ENCODE measurements at regions not wholly inside any gene's neighbourhood (a gene's known extent, or its start where the extent isn't known, plus 50 kb on each side); places are given as distances from the start of the nearest gene placed in this dataset.

- no peak for DNase-seq (ENCODE audit: low read depth in 4 of 4, low spot score in 2 of 4)
Observed at GRCh38 chr7:42511027-42511426, 274.0 kb upstream of the GLI3 start.

GRCh38 chr7:42506097-42506496 is 269.1 kb upstream of the GLI3 start:
- DNase-seq (ENCODE audit: low read depth in 4 of 4, low spot score in 2 of 4) = no peak

GRCh38 chr7:42502022-42502421 is 265.0 kb upstream of the GLI3 start:
- no peak for DNase-seq (ENCODE audit: low read depth in 4 of 4, low spot score in 2 of 4)

GRCh38 chr7:42495256-42495655 is 258.2 kb upstream of the GLI3 start:
- no peak for DNase-seq (ENCODE audit: low read depth in 4 of 4, low spot score in 2 of 4)

- DNase-seq (ENCODE audit: low read depth in 4 of 4, low spot score in 2 of 4) = no peak
Observed at GRCh38 chr7:42494736-42495135, 257.7 kb upstream of the GLI3 start.

GRCh38 chr7:42494199-42494710 is 257.2 kb upstream of the GLI3 start:
- DNase-seq (ENCODE audit: low read depth in 4 of 4, low spot score in 2 of 4) = no peak

DNA sequence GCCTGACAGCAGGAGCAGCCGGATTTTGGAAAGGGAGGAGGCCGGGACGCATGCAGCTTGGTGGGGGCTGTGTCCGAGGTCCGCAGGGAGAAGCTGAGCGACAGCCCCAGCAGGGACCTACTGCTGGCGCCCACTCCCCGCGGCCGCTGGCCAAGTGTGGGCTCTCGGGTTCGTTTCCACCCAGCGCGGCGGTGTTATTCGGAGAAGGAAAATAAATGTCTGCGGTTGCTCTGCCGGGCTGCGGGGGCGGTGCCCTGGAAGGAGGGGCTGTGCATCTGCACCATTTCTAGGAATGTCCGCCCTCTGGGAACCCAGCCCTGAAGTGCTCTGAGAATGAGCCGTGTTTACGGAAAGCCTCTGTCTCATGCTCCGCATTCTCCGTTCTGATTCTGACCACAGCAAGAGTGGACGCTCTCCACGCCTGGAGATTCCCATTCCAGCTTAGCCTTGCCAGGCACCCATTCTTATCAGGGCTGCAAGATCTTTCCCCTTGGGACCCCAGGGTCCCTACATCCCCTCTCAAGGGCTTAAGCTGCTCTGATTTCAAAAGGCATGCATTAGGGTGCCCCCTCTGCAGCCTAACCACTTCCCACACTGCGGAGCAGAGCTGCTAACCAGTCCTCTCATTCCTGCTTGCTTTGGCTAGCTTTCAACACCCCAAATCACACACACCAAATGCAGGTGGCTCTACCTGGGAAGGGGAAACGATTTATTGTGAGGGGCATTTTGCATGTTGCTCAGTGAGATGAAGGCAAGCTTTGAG is 256.6 kb upstream of the GLI3 start:
- peak; percentile 37 to 69 (median 44) for DNase-seq (ENCODE audit: low read depth in 4 of 4, low spot score in 2 of 4)

DNA sequence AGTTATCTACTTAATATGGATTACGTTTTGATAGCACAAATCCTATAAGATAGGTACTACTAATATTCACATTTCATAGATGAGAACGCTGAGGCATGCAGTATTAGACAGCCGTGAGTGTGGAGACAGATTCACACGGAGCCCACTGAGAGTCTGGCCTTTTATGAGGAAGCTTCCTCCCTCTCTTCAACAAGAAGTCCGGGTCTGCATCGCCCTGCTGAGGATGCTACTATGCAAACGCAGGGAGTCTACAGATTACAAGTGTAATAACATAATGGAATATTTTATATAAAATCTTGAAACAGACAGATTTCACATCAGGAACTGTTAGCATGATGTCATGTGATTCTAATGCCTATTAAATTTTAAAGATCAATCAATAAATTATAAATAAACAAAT is 255.9 kb upstream of the GLI3 start:
- no peak for DNase-seq (ENCODE audit: low read depth in 4 of 4, low spot score in 2 of 4)

GRCh38 chr7:42491106-42491505 is 254.1 kb upstream of the GLI3 start:
- no peak for DNase-seq (ENCODE audit: low read depth in 4 of 4, low spot score in 2 of 4)

DNA sequence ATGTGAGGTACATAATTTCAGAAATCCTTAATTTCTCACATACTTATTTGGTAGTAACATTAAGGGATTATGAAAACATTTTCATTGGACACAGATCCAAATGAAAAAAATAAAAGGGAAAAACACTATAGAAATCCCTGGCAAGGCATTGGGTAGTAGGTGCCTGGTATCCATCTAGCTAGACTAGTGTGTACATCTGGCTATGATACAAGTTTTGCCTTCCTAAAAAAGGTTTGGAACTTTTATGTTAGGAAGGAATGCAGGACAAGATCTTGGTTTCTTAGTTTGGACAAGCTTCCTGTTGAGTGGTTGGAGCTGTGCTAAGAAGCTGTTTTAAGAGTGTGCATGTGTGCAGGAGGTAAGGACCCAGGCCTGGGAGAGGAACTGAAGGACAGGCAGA is 252.3 kb upstream of the GLI3 start:
- no peak for DNase-seq (ENCODE audit: low read depth in 4 of 4, low spot score in 2 of 4)

- DNase-seq (ENCODE audit: low read depth in 4 of 4, low spot score in 2 of 4) = no peak
Observed at GRCh38 chr7:42485301-42485766, 248.3 kb upstream of the GLI3 start.

GRCh38 chr7:42483886-42484285 is 246.9 kb upstream of the GLI3 start:
- DNase-seq (ENCODE audit: low read depth in 4 of 4, low spot score in 2 of 4) = no peak

DNA sequence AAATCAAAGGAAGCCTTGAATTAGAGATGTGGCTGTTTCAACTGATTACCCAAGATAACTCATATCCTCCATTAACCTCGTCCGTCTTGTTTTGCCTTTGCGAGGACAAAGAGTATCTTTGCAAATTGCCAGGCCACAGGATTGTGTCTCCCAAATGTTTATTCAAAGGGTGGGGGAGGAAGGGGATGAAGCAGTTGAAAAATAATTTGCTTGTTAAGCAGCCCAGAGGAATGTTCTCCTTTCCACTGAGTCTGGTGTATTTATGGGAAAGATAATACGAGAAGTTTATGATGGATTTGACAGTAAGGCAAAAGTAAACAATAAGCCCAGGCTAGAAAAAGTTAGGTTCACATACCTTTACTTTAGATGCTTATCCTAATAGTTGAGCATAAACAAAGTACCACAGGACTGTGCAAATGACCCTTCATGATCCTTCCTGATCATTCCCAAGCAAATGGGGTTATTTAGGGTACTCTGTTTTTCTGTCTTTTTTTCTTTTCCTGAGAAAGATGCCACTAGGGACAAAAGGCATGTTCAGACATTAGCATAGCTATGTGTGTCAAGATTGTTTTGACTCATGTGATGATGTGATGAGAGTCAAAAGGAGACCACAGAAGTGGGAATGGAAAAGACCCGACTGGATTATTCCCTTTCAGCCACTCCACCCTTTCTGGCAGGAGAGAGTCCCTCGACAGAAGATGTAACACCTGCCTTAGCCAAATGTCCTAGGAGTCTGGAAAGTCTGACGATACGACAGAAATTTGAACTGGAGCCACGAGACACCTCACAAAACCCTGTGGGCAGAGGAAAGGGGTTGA is 243.0 kb upstream of the GLI3 start:
- DNase-seq (ENCODE audit: low read depth in 4 of 4, low spot score in 2 of 4) = no peak

GRCh38 chr7:42479452-42479815 is 242.4 kb upstream of the GLI3 start:
- no peak for DNase-seq (ENCODE audit: low read depth in 4 of 4, low spot score in 2 of 4)

GRCh38 chr7:42478717-42479116 is 241.7 kb upstream of the GLI3 start:
- DNase-seq (ENCODE audit: low read depth in 4 of 4, low spot score in 2 of 4) = no peak

DNA sequence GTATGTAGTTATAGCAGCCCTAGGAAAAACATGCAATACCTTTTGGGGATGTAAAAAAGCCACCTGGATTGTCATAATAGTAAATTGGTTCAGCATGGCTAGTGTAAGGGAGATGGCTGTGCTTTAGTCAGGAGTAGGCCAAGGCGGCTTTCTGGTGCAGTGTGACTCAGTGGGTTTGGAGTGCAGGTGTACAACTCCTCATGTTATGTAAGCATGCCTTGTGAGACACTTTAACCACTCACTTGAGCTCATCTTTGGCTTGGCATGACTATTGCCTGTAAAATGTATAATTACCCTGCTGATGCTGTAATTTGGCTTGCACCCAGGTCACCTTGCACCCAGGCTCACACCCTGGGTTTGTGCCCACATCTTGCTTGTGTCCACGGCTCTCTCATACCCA is 239.2 kb upstream of the GLI3 start:
- no peak for DNase-seq (ENCODE audit: low read depth in 4 of 4, low spot score in 2 of 4)

GRCh38 chr7:42475082-42475481 is 238.1 kb upstream of the GLI3 start:
- no peak for DNase-seq (ENCODE audit: low read depth in 4 of 4, low spot score in 2 of 4)

DNA sequence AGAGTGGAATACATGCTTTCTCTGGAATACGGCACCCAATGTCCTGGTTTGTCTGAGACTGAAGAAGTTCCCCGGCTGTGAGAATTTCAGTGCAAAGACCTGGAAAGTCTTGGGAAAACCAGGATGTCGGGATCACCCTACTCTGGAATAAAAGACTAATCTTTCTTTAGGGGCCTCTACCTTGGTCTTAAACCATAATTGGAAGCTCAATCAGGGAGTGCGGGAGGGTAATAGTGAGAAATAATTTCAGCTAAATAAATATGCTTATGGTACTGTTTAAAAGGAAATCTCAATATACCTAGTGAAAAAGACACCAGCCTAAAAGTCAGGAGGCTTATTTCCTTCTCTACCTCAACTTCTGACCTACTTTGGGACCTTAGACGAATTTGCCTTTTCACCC is 236.1 kb upstream of the GLI3 start:
- DNase-seq (ENCODE audit: low read depth in 4 of 4, low spot score in 2 of 4) = no peak

GRCh38 chr7:42471573-42472174 is 234.7 kb upstream of the GLI3 start:
- DNase-seq (ENCODE audit: low read depth in 4 of 4, low spot score in 2 of 4) = no peak

DNA sequence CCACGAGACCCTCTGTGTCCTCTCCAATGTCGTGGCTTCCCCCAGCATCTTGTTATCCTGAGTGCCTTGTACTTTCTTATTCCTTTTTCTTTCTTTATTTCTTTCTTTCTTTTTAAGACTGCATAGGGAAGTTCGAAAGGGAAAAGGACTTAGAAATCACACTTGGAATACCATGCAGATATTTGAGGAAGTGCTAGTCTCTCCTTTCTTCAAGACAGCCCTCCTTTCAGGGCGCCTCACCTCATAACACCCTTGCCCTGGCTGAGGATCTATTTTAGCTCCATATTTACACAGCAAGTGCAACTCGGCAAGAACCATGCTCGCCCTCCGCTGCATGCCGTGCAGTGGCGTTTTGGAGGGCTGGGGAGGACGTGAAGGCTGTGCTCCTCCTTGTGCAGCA is 232.3 kb upstream of the GLI3 start:
- no peak for DNase-seq (ENCODE audit: low read depth in 4 of 4, low spot score in 2 of 4)

GRCh38 chr7:42468471-42468870 is 231.5 kb upstream of the GLI3 start:
- DNase-seq (ENCODE audit: low read depth in 4 of 4, low spot score in 2 of 4) = no peak

Measured in left renal cortex interstitium (tissue), 4 donors.